ENCODE measurements at regions not wholly inside any gene's neighbourhood (a gene's known extent, or its start where the extent isn't known, plus 50 kb on each side); places are given as distances from the start of the nearest gene placed in this dataset.

GRCh38 chr13:50156561-50157127, 141.4 kb downstream of the KCNRG start:
- 76 to 77% methylated on average over 5 of the region's 5 CpGs for WGBS, 2 donors
- no peaks in the 10 kb centered on the region for H3K9me3 ChIP-seq (ENCODE audit: control insufficient read depth in 4 of 4, insufficient read depth in 3 of 4, low read length in 3 of 4)
- TF ChIP-seq, protein P1, sequence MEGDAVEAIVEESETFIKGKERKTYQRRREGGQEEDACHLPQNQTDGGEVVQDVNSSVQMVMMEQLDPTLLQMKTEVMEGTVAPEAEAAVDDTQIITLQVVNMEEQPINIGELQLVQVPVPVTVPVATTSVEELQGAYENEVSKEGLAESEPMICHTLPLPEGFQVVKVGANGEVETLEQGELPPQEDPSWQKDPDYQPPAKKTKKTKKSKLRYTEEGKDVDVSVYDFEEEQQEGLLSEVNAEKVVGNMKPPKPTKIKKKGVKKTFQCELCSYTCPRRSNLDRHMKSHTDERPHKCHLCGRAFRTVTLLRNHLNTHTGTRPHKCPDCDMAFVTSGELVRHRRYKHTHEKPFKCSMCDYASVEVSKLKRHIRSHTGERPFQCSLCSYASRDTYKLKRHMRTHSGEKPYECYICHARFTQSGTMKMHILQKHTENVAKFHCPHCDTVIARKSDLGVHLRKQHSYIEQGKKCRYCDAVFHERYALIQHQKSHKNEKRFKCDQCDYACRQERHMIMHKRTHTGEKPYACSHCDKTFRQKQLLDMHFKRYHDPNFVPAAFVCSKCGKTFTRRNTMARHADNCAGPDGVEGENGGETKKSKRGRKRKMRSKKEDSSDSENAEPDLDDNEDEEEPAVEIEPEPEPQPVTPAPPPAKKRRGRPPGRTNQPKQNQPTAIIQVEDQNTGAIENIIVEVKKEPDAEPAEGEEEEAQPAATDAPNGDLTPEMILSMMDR (IDR thresholded peaks at IDR 0.05; ENCODE audit: control extremely low read depth, extremely low read depth), result no peak
- no peaks in the 10 kb centered on the region for H3K27me3 ChIP-seq (ENCODE audit: control insufficient read depth in 3 of 3, insufficient read depth in 3 of 3, low read length in 2 of 3)
- H3K9ac ChIP-seq (ENCODE audit: insufficient read depth in 1 of 2, low read length in 2 of 2), result no peak overlapping the region
- no peak overlapping the region for H3K4me3 ChIP-seq
- H3K27ac ChIP-seq (ENCODE audit: low read depth in 1 of 2, low read length in 1 of 2), result no peak overlapping the region
- no peaks in the 10 kb centered on the region for H3K36me3 ChIP-seq (ENCODE audit: control insufficient read depth in 4 of 4, insufficient read depth in 4 of 4, low read length in 4 of 4)
- DNase-seq (peak in 2 of 3 donors; percentile 35 to 71), ATAC-seq (ENCODE audit: insufficient read depth, low FRiP score) (no peak)
- peaks cover 0 to 12% (median 7%) of the 10 kb centered on the region in 5 donors for H3K4me1 ChIP-seq (ENCODE audit: control insufficient read depth in 5 of 5, insufficient read depth in 5 of 5, low read length in 5 of 5)

GRCh38 chr13:50158385-50159165, 143.3 kb downstream of the KCNRG start:
- 85 to 97% methylated on average over 4 of the region's 4 CpGs for WGBS, 2 donors
- TF ChIP-seq, protein P1 (IDR thresholded peaks at IDR 0.05; ENCODE audit: control extremely low read depth, extremely low read depth), result no peak

GRCh38 chr13:50159607-50160006, 144.4 kb downstream of the KCNRG start:
- Histone ChIP-seq H3K4me1 (ENCODE audit: control insufficient read depth in 5 of 5, insufficient read depth in 5 of 5, low read length in 5 of 5) (peaks cover 0 to 5% (median 3%) of the 10 kb centered on the region in 5 donors), H3K27ac (ENCODE audit: low read depth in 1 of 2, low read length in 1 of 2) (no peak overlapping the region), H3K36me3 (ENCODE audit: control insufficient read depth in 4 of 4, insufficient read depth in 4 of 4, low read length in 4 of 4) (no peaks in the 10 kb centered on the region), H3K27me3 (ENCODE audit: control insufficient read depth in 3 of 3, insufficient read depth in 3 of 3, low read length in 2 of 3) (no peaks in the 10 kb centered on the region), H3K9ac (ENCODE audit: insufficient read depth in 1 of 2, low read length in 2 of 2) (no peak overlapping the region), H3K4me3 (no peak overlapping the region), H3K9me3 (ENCODE audit: control insufficient read depth in 4 of 4, insufficient read depth in 3 of 4, low read length in 3 of 4) (no peaks in the 10 kb centered on the region)
- TF ChIP-seq, protein P1 (IDR thresholded peaks at IDR 0.05; ENCODE audit: control extremely low read depth, extremely low read depth), result no peak
- 41 to 72% methylated on average over 1 of the region's 1 CpG for WGBS, 2 donors
- DNase-seq (peak in 1 of 3 donors; percentile 14), ATAC-seq (ENCODE audit: insufficient read depth, low FRiP score) (no peak)

More at GRCh38 chr13:50158385-50159165, 143.3 kb downstream of the KCNRG start:
- Histone ChIP-seq H3K36me3 (ENCODE audit: control insufficient read depth in 4 of 4, insufficient read depth in 4 of 4, low read length in 4 of 4) (no peaks in the 10 kb centered on the region), H3K9me3 (ENCODE audit: control insufficient read depth in 4 of 4, insufficient read depth in 3 of 4, low read length in 3 of 4) (no peaks in the 10 kb centered on the region), H3K27ac (ENCODE audit: low read depth in 1 of 2, low read length in 1 of 2) (no peak overlapping the region), H3K9ac (ENCODE audit: insufficient read depth in 1 of 2, low read length in 2 of 2) (no peak overlapping the region), H3K4me3 (no peak overlapping the region), H3K4me1 (ENCODE audit: control insufficient read depth in 5 of 5, insufficient read depth in 5 of 5, low read length in 5 of 5) (peaks cover 0 to 5% (median 3%) of the 10 kb centered on the region in 5 donors), H3K27me3 (ENCODE audit: control insufficient read depth in 3 of 3, insufficient read depth in 3 of 3, low read length in 2 of 3) (no peaks in the 10 kb centered on the region)
- ATAC-seq (ENCODE audit: insufficient read depth, low FRiP score) (no peak), DNase-seq (no peak)

All from lung (tissue), 11 donors.